Astrocyte (in vitro differentiated cells and primary cell): ENCODE measurements at regions not wholly inside any gene's neighbourhood (a gene's known extent, or its start where the extent isn't known, plus 50 kb on each side); places are given as distances from the start of the nearest gene placed in this dataset.
A peak's percentile ranks its signal among the peaks of the same experiment; 100 is the strongest.

Experiments used
- DNase-seq: peaks from one replicate; pipeline ENCODE4 v3.0.0-alpha.2; 2010; ENCODE audit warnings: low read depth
- FAIRE-seq: peaks from 2 replicates; lab custom pipeline; 2011; peaks lifted over from hg19 to GRCh38; lab: Jason Lieb, UNC
- H2AFZ ChIP-seq: 2 replicates; pipeline ENCODE4 v1.6.0; 2012; ENCODE audit warnings: low read depth, low read length, inconsistent platforms
- H3K27ac ChIP-seq: 2 replicates; pipeline ENCODE4 v1.5.1; 2011; ENCODE audit warnings: low read depth, low read length, inconsistent platforms
- H3K27me3 ChIP-seq: 2 replicates; pipeline ENCODE4 v1.6.0; 2011; ENCODE audit warnings: low read length, inconsistent platforms; ENCODE audit not compliant: insufficient read depth
- H3K36me3 ChIP-seq: 2 replicates; pipeline ENCODE4 v1.5.1; 2011; ENCODE audit warnings: low read length, inconsistent platforms; ENCODE audit not compliant: insufficient read depth
- H3K4me1 ChIP-seq: 2 replicates; pipeline ENCODE4 v1.5.1; 2011; ENCODE audit warnings: low read length, inconsistent platforms; ENCODE audit not compliant: insufficient read depth
- H3K4me2 ChIP-seq: 2 replicates; pipeline ENCODE4 v1.6.0; 2012; ENCODE audit warnings: low read length, inconsistent platforms
- H3K4me3 ChIP-seq: 2 replicates; pipeline ENCODE4 v1.5.1; 2011; ENCODE audit warnings: low read depth, mild to moderate bottlenecking, low read length, inconsistent platforms; ENCODE audit not compliant: insufficient read depth
- H3K79me2 ChIP-seq: 2 replicates; pipeline ENCODE4 v1.6.0; 2012; ENCODE audit warnings: mild to moderate bottlenecking, low read length, inconsistent platforms; ENCODE audit not compliant: insufficient read depth
- H3K9ac ChIP-seq: 2 replicates; pipeline ENCODE4 v1.6.0; 2012; ENCODE audit warnings: mild to moderate bottlenecking, low read length, inconsistent platforms
- H3K9me3 ChIP-seq: 2 replicates; pipeline ENCODE4 v1.5.1; 2012; ENCODE audit warnings: low read depth, mild to moderate bottlenecking, low read length, inconsistent platforms; ENCODE audit not compliant: insufficient read depth
- H4K20me1 ChIP-seq: 2 replicates; pipeline ENCODE4 v1.6.0; 2012; ENCODE audit warnings: low read length, inconsistent platforms; ENCODE audit not compliant: insufficient read depth
- H3K27ac Mint-ChIP-seq: one replicate; pipeline ENCODE4 v1.8.0; 2021; ENCODE audit warnings: mild to moderate bottlenecking, mixed read lengths; ENCODE audit not compliant: unreplicated experiment
- H3K27me3 Mint-ChIP-seq: one replicate; pipeline ENCODE4 v1.8.0; 2021; ENCODE audit warnings: low read depth, mixed read lengths; ENCODE audit not compliant: unreplicated experiment
- H3K36me3 Mint-ChIP-seq: one replicate; pipeline ENCODE4 v1.8.0; 2021; ENCODE audit warnings: low read depth, mixed read lengths; ENCODE audit not compliant: unreplicated experiment
- H3K4me1 Mint-ChIP-seq: one replicate; pipeline ENCODE4 v1.8.0; 2021; ENCODE audit warnings: low read depth, mixed read lengths; ENCODE audit not compliant: unreplicated experiment
- H3K4me3 Mint-ChIP-seq: one replicate; pipeline ENCODE4 v1.8.0; 2021; ENCODE audit warnings: mild to moderate bottlenecking, moderate library complexity, mixed read lengths; ENCODE audit not compliant: unreplicated experiment
- H3K9me3 Mint-ChIP-seq: one replicate; pipeline ENCODE4 v1.8.0; 2021; ENCODE audit warnings: mild to moderate bottlenecking, mixed read lengths; ENCODE audit not compliant: unreplicated experiment
- EZH2 ChIP-seq: IDR thresholded peaks from 2 replicates; pipeline ENCODE4 v1.6.1; 2012; ENCODE audit warnings: mild to moderate bottlenecking, low read length, inconsistent platforms; ENCODE audit not compliant: insufficient read depth
- TF ChIP-seq, protein P1 (sequence below): IDR thresholded peaks from 2 replicates; pipeline ENCODE4 v1.5.1; 2011; ENCODE audit warnings: low read depth, mild to moderate bottlenecking, inconsistent platforms, low read length, moderate library complexity; ENCODE audit not compliant: insufficient read depth

DNA sequence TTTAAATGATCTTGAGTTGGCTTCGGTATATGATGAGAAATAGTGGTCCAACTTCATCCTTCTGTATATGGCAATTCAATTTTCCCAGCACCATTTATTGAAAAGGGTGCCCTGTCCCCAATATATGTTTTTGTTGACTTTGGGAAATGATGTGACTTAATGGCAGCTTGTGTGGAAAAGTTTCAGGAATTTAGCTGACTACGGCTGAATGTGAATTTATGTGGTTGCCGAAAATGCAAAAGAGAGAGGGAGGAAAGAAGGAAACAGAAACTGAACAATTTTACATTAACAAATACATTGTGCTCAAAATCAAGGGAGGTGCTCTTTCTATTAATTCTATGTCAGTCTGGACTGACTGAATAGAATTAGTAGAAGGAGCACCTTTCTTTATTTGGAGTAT is 101.8 kb upstream of the CYSLTR1 start:
- H3K27ac ChIP-seq: no peak overlapping the region
- no peak overlapping the region for H2AFZ ChIP-seq
- H3K27me3 ChIP-seq: no peaks in the 10 kb centered on the region
- no peaks in the 10 kb centered on the region for H4K20me1 ChIP-seq
- no peaks in the 10 kb centered on the region for H3K9me3 Mint-ChIP-seq
- FAIRE-seq: peak; percentile 29
- no peak for DNase-seq
- no peaks in the 10 kb centered on the region for H3K79me2 ChIP-seq
- H3K9me3 ChIP-seq: no peaks in the 10 kb centered on the region
- H3K4me1 ChIP-seq: no peaks in the 10 kb centered on the region
- H3K4me1 Mint-ChIP-seq: no peaks in the 10 kb centered on the region
- no peak overlapping the region for H3K9ac ChIP-seq
- H3K36me3 Mint-ChIP-seq: no peaks in the 10 kb centered on the region
- H3K4me3 Mint-ChIP-seq: no peak overlapping the region
- H3K4me2 ChIP-seq: no peak overlapping the region
- no peaks in the 10 kb centered on the region for H3K36me3 ChIP-seq
- no peak for TF ChIP-seq EZH2
- TF ChIP-seq, protein P1, sequence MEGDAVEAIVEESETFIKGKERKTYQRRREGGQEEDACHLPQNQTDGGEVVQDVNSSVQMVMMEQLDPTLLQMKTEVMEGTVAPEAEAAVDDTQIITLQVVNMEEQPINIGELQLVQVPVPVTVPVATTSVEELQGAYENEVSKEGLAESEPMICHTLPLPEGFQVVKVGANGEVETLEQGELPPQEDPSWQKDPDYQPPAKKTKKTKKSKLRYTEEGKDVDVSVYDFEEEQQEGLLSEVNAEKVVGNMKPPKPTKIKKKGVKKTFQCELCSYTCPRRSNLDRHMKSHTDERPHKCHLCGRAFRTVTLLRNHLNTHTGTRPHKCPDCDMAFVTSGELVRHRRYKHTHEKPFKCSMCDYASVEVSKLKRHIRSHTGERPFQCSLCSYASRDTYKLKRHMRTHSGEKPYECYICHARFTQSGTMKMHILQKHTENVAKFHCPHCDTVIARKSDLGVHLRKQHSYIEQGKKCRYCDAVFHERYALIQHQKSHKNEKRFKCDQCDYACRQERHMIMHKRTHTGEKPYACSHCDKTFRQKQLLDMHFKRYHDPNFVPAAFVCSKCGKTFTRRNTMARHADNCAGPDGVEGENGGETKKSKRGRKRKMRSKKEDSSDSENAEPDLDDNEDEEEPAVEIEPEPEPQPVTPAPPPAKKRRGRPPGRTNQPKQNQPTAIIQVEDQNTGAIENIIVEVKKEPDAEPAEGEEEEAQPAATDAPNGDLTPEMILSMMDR: no peak
- H3K4me3 ChIP-seq: no peak overlapping the region
- H3K27ac Mint-ChIP-seq: no peak overlapping the region
- H3K27me3 Mint-ChIP-seq: no peaks in the 10 kb centered on the region

DNA sequence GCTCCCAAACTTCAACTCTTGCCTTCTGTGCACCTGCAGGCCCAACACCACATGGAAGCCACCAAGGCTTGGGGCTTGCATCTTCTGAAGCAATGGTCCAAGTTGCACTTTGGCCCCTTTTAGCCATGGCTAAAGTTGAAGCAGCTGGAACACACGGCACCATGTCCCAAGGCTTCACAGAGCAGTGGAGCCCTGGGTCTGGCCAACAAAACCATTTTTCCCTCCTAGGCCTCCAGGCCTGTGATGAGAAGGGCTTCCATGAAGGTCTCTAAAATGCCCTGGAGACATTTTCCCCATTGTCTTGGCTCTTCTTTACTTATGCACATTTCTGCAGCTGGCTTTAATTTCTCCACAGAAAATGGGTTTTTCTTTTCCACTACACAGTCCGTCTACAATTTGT is 61.3 kb upstream of the CYSLTR1 start:
- no peak overlapping the region for H3K9ac ChIP-seq
- no peak overlapping the region for H3K27ac Mint-ChIP-seq
- no peak overlapping the region for H2AFZ ChIP-seq
- no peak overlapping the region for H3K4me3 ChIP-seq
- H4K20me1 ChIP-seq: no peaks in the 10 kb centered on the region
- H3K4me1 Mint-ChIP-seq: no peaks in the 10 kb centered on the region
- no peaks in the 10 kb centered on the region for H3K36me3 Mint-ChIP-seq
- H3K36me3 ChIP-seq: no peaks in the 10 kb centered on the region
- no peaks in the 10 kb centered on the region for H3K79me2 ChIP-seq
- no peak for FAIRE-seq
- no peaks in the 10 kb centered on the region for H3K27me3 ChIP-seq
- no peaks in the 10 kb centered on the region for H3K27me3 Mint-ChIP-seq
- TF ChIP-seq, protein P1: no peak
- TF ChIP-seq EZH2: no peak
- H3K4me2 ChIP-seq: no peak overlapping the region
- no peak overlapping the region for H3K27ac ChIP-seq
- no peak for DNase-seq
- no peaks in the 10 kb centered on the region for H3K4me1 ChIP-seq
- peaks cover 3% of the 10 kb centered on the region for H3K9me3 Mint-ChIP-seq
- no peak overlapping the region for H3K4me3 Mint-ChIP-seq
- H3K9me3 ChIP-seq: no peaks in the 10 kb centered on the region

DNA sequence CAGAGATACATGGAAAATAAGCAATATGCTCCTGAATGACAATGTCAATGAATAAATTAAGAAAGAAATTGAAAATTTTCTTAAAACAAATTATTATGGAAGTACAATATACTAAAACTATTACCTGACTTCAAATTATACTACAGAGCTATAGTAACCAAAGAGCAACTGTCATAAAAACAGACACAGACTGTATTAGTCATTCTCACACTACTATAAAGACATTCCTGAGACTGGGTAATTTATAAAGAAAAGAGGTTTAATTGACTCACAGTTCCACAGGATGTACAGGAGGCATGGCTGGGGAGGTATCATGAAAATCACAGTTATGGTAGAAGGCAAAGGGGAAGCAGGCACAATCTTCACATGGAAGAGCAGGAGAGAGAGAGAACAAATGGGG is 60.0 kb upstream of the CYSLTR1 start:
- FAIRE-seq (no peak), DNase-seq (no peak)
- Histone ChIP-seq H3K36me3 (no peaks in the 10 kb centered on the region), H3K9ac (no peak overlapping the region), H3K4me2 (no peak overlapping the region), H4K20me1 (no peaks in the 10 kb centered on the region), H3K27me3 (no peaks in the 10 kb centered on the region), H3K27ac (no peak overlapping the region), H2AFZ (no peak overlapping the region), H3K4me3 (no peak overlapping the region), H3K79me2 (no peaks in the 10 kb centered on the region), H3K9me3 (no peaks in the 10 kb centered on the region), H3K4me1 (no peaks in the 10 kb centered on the region)
- Mint-ChIP-seq H3K27ac (no peak overlapping the region), H3K4me1 (no peaks in the 10 kb centered on the region), H3K27me3 (no peaks in the 10 kb centered on the region), H3K4me3 (no peak overlapping the region), H3K36me3 (no peaks in the 10 kb centered on the region), H3K9me3 (peaks cover 3% of the 10 kb centered on the region)
- TF ChIP-seq EZH2: no peak
- TF ChIP-seq, protein P1: no peak
